SK-N-SH treated with all-trans-retinoic acid at 6 μM for 48 hours (cell line): ENCODE measurements at regions not wholly inside any gene's neighbourhood (a gene's known extent, or its start where the extent isn't known, plus 50 kb on each side); places are given as distances from the start of the nearest gene placed in this dataset.

Experiments
- ARNTL ChIP-seq: fragments of 450-650 bp; formaldehyde crosslinking; IDR thresholded peaks from 2 replicates; pipeline ENCODE4 v1.5.0; 2020; ENCODE audit warnings: low read depth, mild to moderate bottlenecking, moderate library complexity, borderline replicate concordance
- BACH2 ChIP-seq: fragments of 250-450 bp; sonication (Bioruptor Pico); IDR thresholded peaks from 2 replicates; pipeline ENCODE4 v1.9.0; 2021; ENCODE audit warnings: mild to moderate bottlenecking, borderline replicate concordance
- CREB5 ChIP-seq: fragments of 250-450 bp; sonication (Bioruptor Pico); IDR thresholded peaks from 2 replicates; pipeline ENCODE4 v1.5.1; 2020; ENCODE audit warnings: low read depth, mild to moderate bottlenecking, moderate library complexity
- CSRNP3 ChIP-seq: fragments of 250-450 bp; sonication (Bioruptor Pico); IDR thresholded peaks from 2 replicates; pipeline ENCODE4 v1.5.1; 2021; ENCODE audit warnings: mild to moderate bottlenecking, moderate library complexity
- GLIS3 ChIP-seq: fragments of 250-450 bp; sonication (Bioruptor Pico); IDR thresholded peaks from 2 replicates; pipeline ENCODE4 v1.5.0; 2020; ENCODE audit warnings: mild to moderate bottlenecking, moderate library complexity
- OSR1 ChIP-seq: fragments of 250-450 bp; sonication (Bioruptor Pico); IDR thresholded peaks from 2 replicates; pipeline ENCODE4 v1.8.0; 2022; ENCODE audit warnings: moderate library complexity, mild to moderate bottlenecking, inconsistent platforms
- PATZ1 ChIP-seq: fragments of 250-450 bp; sonication (Bioruptor Pico); IDR thresholded peaks from 2 replicates; pipeline ENCODE4 v1.8.0; 2020; ENCODE audit warnings: mild to moderate bottlenecking, moderate library complexity, borderline replicate concordance
- POU6F1 ChIP-seq: fragments of 250-450 bp; sonication (Bioruptor Pico); IDR thresholded peaks from 2 replicates; pipeline ENCODE4 v1.8.0; 2021; ENCODE audit warnings: low read depth, mild to moderate bottlenecking, moderate library complexity, borderline replicate concordance
- PPARA ChIP-seq: fragments of 250-450 bp; sonication (Bioruptor Pico); IDR thresholded peaks from 2 replicates; pipeline ENCODE4 v1.5.0; 2020; ENCODE audit warnings: mild to moderate bottlenecking, borderline replicate concordance
- TSHZ2 ChIP-seq: fragments of 250-450 bp; sonication (Bioruptor Pico); IDR thresholded peaks from 2 replicates; pipeline ENCODE4 v1.5.0; 2020; ENCODE audit warnings: mild to moderate bottlenecking, moderate library complexity
- ZFP3 ChIP-seq: fragments of 250-450 bp; sonication (Bioruptor Pico); IDR thresholded peaks from 2 replicates; pipeline ENCODE4 v1.5.0; 2020; ENCODE audit warnings: mild to moderate bottlenecking, moderate library complexity
- ZNF565 ChIP-seq: fragments of 450-650 bp; formaldehyde crosslinking; conservative IDR thresholded peaks from 2 replicates; pipeline ENCODE4 v1.5.0; 2020; ENCODE audit warnings: low read depth, mild to moderate bottlenecking, moderate library complexity
- ZNF70 ChIP-seq: fragments of 450-650 bp; formaldehyde crosslinking; IDR thresholded peaks from 2 replicates; pipeline ENCODE4 v1.5.0; 2020; ENCODE audit warnings: mild to moderate bottlenecking, moderate library complexity
- ZNF8 ChIP-seq: fragments of 450-650 bp; formaldehyde crosslinking; IDR thresholded peaks from 2 replicates; pipeline ENCODE4 v1.5.0; 2020; ENCODE audit warnings: mild to moderate bottlenecking, moderate library complexity

GRCh38 chrX:107576392-107576791 lies 51.9 kb upstream of the PRPS1 start:
- TF ChIP-seq PATZ1 (no peak), BACH2 (CRISPR knock-in tag) (no peak), ZNF565 (CRISPR knock-in tag) (no peak), CSRNP3 (CRISPR knock-in tag) (no peak), PPARA (CRISPR knock-in tag) (no peak), GLIS3 (CRISPR knock-in tag) (no peak), TSHZ2 (no peak), CREB5 (no peak), POU6F1 (CRISPR knock-in tag) (no peak), ZNF8 (CRISPR knock-in tag) (no peak), ZNF70 (no peak), OSR1 (CRISPR knock-in tag) (no peak), ARNTL (CRISPR knock-in tag) (no peak), ZFP3 (CRISPR knock-in tag) (no peak)
